ENCODE measurements at regions not wholly inside any gene's neighbourhood (a gene's known extent, or its start where the extent isn't known, plus 50 kb on each side); places are given as distances from the start of the nearest gene placed in this dataset.
A peak's percentile ranks its signal among the peaks of the same experiment; 100 is the strongest.

DNA sequence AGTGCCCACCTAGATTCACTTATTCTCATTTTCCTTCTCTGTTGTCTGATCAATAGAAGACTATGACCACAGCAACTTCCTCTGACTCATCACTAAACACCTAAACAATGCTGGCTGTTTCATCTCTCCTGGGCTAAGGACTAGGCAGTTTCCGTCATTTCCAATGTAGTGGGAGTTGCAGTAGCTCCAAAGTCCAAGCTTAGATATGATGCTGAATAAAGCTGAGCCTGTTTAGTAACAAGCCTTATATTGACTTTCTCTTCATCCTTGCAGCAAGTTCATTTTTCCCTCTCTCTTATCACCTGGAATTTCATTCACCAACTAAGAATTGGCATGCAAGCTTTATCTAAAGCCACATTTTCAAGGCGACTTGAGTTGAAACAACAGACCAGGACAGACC is 53.5 kb upstream of the PCDH9 start:
- H4K20me1 ChIP-seq (ENCODE audit: control insufficient read depth, extremely low read depth, insufficient read depth, low read length): no peaks in the 10 kb centered on the region
- H3K9ac ChIP-seq (ENCODE audit: insufficient read depth, low read length): no peak overlapping the region
- no peaks in the 10 kb centered on the region for H3K27me3 ChIP-seq (ENCODE audit: control insufficient read depth, insufficient read depth, low read length)
- H3K4me3 ChIP-seq (replicated peaks in 1 of 4; ENCODE audit: control extremely low read depth in 1 of 4, insufficient read depth in 1 of 4, low read depth in 3 of 4, low read length in 4 of 4): no peak overlapping the region
- H2AFZ ChIP-seq (ENCODE audit: low read length): no peak overlapping the region
- TF ChIP-seq, protein P1, sequence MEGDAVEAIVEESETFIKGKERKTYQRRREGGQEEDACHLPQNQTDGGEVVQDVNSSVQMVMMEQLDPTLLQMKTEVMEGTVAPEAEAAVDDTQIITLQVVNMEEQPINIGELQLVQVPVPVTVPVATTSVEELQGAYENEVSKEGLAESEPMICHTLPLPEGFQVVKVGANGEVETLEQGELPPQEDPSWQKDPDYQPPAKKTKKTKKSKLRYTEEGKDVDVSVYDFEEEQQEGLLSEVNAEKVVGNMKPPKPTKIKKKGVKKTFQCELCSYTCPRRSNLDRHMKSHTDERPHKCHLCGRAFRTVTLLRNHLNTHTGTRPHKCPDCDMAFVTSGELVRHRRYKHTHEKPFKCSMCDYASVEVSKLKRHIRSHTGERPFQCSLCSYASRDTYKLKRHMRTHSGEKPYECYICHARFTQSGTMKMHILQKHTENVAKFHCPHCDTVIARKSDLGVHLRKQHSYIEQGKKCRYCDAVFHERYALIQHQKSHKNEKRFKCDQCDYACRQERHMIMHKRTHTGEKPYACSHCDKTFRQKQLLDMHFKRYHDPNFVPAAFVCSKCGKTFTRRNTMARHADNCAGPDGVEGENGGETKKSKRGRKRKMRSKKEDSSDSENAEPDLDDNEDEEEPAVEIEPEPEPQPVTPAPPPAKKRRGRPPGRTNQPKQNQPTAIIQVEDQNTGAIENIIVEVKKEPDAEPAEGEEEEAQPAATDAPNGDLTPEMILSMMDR (conservative IDR thresholded peaks at IDR 0.05 in 1 of 2, IDR thresholded peaks at IDR 0.05 in 1 of 2; ENCODE audit: low read depth in 1 of 2, low read length in 2 of 2): no peak
- no peak for TF ChIP-seq EZH2 (IDR thresholded peaks at IDR 0.05; ENCODE audit: low read length, missing control alignments)
- H3K36me3 ChIP-seq (ENCODE audit: control insufficient read depth, insufficient read depth, low read length): no peaks in the 10 kb centered on the region
- no peaks in the 10 kb centered on the region for H3K4me1 ChIP-seq (ENCODE audit: control insufficient read depth, extremely low read depth, insufficient read depth, low read length)
- no peak overlapping the region for H3K4me2 ChIP-seq (ENCODE audit: extremely low read depth, insufficient read depth, low read length)
- no peaks in the 10 kb centered on the region for H3K79me2 ChIP-seq (ENCODE audit: control insufficient read depth, insufficient read depth, low read length)
- no peaks in the 10 kb centered on the region for H3K9me3 ChIP-seq (ENCODE audit: control insufficient read depth, insufficient read depth, low read depth, low read length)
- no peak overlapping the region for H3K27ac ChIP-seq (ENCODE audit: insufficient read depth, low read length)
- peak in 1 of 2 donors; percentile 65 for DNase-seq (ENCODE audit: low read depth in 2 of 2)

GRCh38 chr13:67281466-67281865 is 51.3 kb upstream of the PCDH9 start:
- no peak overlapping the region for H3K4me3 ChIP-seq (replicated peaks in 1 of 4; ENCODE audit: control extremely low read depth in 1 of 4, insufficient read depth in 1 of 4, low read depth in 3 of 4, low read length in 4 of 4)
- H2AFZ ChIP-seq (ENCODE audit: low read length): no peak overlapping the region
- no peak overlapping the region for H3K4me2 ChIP-seq (ENCODE audit: extremely low read depth, insufficient read depth, low read length)
- no peak overlapping the region for H3K27ac ChIP-seq (ENCODE audit: insufficient read depth, low read length)
- no peaks in the 10 kb centered on the region for H3K9me3 ChIP-seq (ENCODE audit: control insufficient read depth, insufficient read depth, low read depth, low read length)
- no peak overlapping the region for H3K9ac ChIP-seq (ENCODE audit: insufficient read depth, low read length)
- no peaks in the 10 kb centered on the region for H3K27me3 ChIP-seq (ENCODE audit: control insufficient read depth, insufficient read depth, low read length)
- DNase-seq (ENCODE audit: low read depth in 2 of 2): peak in 1 of 2 donors; percentile 29
- H3K36me3 ChIP-seq (ENCODE audit: control insufficient read depth, insufficient read depth, low read length): no peaks in the 10 kb centered on the region
- no peak for TF ChIP-seq EZH2 (IDR thresholded peaks at IDR 0.05; ENCODE audit: low read length, missing control alignments)
- TF ChIP-seq, protein P1 (conservative IDR thresholded peaks at IDR 0.05 in 1 of 2, IDR thresholded peaks at IDR 0.05 in 1 of 2; ENCODE audit: low read depth in 1 of 2, low read length in 2 of 2): no peak
- no peaks in the 10 kb centered on the region for H3K79me2 ChIP-seq (ENCODE audit: control insufficient read depth, insufficient read depth, low read length)
- no peaks in the 10 kb centered on the region for H4K20me1 ChIP-seq (ENCODE audit: control insufficient read depth, extremely low read depth, insufficient read depth, low read length)
- H3K4me1 ChIP-seq (ENCODE audit: control insufficient read depth, extremely low read depth, insufficient read depth, low read length): no peaks in the 10 kb centered on the region

Data from fibroblast of lung (primary cell).